ENCODE measurements at regions not wholly inside any gene's neighbourhood (a gene's known extent, or its start where the extent isn't known, plus 50 kb on each side); places are given as distances from the start of the nearest gene placed in this dataset.

DNA sequence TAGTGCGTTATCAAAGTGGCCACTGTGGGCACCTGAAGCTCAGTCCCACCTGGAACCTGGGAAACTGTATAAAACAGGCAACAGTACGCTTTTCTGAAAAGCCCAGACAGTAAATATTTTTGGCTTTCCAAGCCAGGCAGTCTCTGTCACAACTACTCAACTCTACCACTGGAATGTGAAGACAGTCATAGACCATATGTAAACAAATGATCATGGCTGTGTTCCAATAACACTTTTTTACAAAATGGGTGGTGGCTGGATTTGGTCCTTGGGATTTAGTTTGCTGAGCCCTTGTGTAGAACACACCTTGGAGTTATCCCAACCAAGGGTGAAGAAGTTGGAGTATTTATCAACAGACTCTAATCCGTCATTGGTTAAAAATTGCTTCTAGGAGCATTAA is 259.9 kb downstream of the SKIDA1 start:
- TF ChIP-seq, protein P1, sequence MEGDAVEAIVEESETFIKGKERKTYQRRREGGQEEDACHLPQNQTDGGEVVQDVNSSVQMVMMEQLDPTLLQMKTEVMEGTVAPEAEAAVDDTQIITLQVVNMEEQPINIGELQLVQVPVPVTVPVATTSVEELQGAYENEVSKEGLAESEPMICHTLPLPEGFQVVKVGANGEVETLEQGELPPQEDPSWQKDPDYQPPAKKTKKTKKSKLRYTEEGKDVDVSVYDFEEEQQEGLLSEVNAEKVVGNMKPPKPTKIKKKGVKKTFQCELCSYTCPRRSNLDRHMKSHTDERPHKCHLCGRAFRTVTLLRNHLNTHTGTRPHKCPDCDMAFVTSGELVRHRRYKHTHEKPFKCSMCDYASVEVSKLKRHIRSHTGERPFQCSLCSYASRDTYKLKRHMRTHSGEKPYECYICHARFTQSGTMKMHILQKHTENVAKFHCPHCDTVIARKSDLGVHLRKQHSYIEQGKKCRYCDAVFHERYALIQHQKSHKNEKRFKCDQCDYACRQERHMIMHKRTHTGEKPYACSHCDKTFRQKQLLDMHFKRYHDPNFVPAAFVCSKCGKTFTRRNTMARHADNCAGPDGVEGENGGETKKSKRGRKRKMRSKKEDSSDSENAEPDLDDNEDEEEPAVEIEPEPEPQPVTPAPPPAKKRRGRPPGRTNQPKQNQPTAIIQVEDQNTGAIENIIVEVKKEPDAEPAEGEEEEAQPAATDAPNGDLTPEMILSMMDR (IDR thresholded peaks at IDR 0.05): no peak
- TF ChIP-seq POLR2A (IDR thresholded peaks at IDR 0.05): no peak
